Cardiac fibroblast (primary cell): ENCODE measurements at regions not wholly inside any gene's neighbourhood (a gene's known extent, or its start where the extent isn't known, plus 50 kb on each side); places are given as distances from the start of the nearest gene placed in this dataset.
"Not testable (repeated sequence)": the region's sequence is repeated elsewhere in the genome, so short reads cannot be mapped to it uniquely, and the experiment has no call there.

Experiments used
- DNase-seq, 2 donors: peaks; one replicate each; pipeline versions ENCODE4 v3.0.0 to v3.0.0-alpha.2; 2010; ENCODE audit warnings: low read depth in 2 of 2
- H3K4me3 ChIP-seq, 2 donors: replicated peaks in 1 of 2; 1 replicate in 1 of 2; 2 replicates in 1 of 2; pipeline ENCODE4 v1.5.1; 2011; ENCODE audit warnings: low read depth in 2 of 2, low read length in 2 of 2, mild to moderate bottlenecking in 2 of 2, moderate library complexity in 1 of 2
- TF ChIP-seq, protein P1 (sequence below): IDR thresholded peaks from one replicate; pipeline ENCODE4 v1.5.1; 2011; ENCODE audit warnings: low read depth, mild to moderate bottlenecking, low read length, inconsistent platforms

DNA sequence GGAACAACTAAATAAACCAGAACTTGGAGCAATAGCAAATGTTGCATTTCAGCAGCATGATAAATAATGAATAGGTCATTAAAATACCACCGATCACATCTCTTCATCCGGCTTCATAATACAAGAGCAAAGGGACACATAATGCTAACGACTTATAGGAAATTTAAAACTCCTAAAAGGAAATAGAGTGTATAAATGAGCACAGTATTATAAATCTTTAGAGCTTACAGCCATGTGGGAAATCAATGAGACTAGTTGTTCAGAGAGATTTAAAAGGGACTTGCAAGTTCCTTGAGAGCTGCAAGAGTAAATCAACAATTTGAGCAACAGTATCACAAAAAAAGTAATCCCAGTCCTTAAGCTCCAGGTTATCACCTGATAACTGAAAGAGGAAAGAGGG is 677.0 kb downstream of the PLOD2 start:
- no peak for DNase-seq
- no peak overlapping the region for H3K4me3 ChIP-seq
- TF ChIP-seq, protein P1, sequence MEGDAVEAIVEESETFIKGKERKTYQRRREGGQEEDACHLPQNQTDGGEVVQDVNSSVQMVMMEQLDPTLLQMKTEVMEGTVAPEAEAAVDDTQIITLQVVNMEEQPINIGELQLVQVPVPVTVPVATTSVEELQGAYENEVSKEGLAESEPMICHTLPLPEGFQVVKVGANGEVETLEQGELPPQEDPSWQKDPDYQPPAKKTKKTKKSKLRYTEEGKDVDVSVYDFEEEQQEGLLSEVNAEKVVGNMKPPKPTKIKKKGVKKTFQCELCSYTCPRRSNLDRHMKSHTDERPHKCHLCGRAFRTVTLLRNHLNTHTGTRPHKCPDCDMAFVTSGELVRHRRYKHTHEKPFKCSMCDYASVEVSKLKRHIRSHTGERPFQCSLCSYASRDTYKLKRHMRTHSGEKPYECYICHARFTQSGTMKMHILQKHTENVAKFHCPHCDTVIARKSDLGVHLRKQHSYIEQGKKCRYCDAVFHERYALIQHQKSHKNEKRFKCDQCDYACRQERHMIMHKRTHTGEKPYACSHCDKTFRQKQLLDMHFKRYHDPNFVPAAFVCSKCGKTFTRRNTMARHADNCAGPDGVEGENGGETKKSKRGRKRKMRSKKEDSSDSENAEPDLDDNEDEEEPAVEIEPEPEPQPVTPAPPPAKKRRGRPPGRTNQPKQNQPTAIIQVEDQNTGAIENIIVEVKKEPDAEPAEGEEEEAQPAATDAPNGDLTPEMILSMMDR = no peak

DNA sequence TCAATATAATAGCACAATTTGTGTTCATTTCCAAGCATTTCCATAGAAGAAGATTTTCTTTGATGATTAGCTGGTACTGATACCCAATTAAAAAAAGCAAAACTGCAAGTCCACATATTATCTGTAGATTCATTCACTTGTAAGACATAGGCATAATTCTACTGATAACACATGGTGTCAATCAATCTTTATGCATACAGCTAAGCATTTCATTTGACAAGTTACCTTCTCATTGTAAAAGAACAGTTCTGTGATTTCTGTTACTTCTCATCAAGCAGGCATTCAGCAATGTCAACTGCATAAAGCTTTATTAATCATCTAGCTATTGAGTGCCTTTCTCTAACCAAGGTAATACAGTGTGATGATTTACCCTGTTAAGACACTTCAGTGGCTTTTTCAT is 672.0 kb downstream of the PLOD2 start:
- TF ChIP-seq, protein P1 = no peak
- H3K4me3 ChIP-seq = no peak overlapping the region
- no peak for DNase-seq

DNA sequence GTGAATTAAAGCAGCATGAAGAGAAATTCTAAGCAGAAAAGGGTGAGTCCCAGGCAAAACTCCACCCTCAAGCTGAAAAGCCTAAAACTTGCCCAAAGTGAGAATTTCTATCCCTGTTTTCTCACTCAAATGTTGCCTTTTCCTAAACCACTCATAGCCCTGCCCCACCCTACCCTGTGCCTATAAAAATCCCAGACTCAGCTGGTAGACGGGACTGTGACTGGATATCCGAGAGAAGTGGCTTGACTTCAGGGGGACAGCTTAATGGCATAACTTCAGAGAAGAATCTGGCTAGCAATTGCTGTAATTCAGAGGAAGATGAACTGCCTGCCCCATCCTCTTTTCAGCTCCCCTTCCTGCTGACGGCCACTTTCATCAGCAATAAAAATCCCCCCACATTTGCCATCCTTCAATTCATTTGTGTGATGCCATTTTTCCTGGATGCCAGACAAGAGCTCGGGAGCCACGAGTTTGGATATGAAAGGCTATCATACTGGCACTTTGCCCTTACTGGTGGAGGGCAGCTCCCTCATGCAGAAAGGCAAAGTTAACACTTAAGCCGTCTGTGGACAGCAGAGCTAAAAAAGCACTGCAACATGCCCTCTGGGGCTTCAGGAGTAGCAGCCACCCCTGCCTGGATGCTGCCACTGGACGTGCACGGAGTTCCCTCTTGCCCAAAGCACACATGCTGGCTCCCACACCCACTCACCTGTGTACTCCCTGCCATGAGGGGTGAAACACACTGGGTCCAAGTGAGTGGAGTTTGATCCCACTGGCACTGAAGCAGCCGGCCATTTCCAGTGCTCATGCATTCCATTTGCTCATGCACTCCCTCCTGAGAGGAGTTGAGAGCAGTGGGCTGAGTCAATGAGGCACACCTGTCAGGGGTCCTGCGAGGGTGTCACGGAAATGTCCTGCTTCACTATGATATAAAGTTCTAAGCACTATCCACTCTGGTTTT is 670.6 kb downstream of the PLOD2 start:
- no peak for DNase-seq
- H3K4me3 ChIP-seq = no peak overlapping the region
- TF ChIP-seq, protein P1 = no peak

DNA sequence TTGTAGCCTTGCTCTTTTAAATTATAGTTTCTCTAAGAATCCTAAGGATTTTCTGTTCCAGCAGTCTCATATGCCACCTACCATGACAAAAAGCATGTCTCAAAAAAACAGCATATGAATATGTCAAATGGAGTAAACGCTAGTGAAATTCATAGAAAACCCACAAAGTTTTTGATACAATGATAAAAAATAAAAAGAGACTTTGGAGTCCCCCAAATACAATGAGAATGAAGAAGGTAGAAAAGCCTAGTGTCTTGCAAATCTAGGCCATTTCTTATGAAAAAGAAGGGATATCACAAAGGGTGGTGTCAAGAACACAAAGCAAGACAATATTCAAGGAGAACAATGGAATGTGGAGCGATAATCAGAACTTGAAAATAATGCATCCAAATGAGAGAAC is 668.5 kb downstream of the PLOD2 start:
- TF ChIP-seq, protein P1 = no peak
- no peak for DNase-seq
- H3K4me3 ChIP-seq = no peak overlapping the region

DNA sequence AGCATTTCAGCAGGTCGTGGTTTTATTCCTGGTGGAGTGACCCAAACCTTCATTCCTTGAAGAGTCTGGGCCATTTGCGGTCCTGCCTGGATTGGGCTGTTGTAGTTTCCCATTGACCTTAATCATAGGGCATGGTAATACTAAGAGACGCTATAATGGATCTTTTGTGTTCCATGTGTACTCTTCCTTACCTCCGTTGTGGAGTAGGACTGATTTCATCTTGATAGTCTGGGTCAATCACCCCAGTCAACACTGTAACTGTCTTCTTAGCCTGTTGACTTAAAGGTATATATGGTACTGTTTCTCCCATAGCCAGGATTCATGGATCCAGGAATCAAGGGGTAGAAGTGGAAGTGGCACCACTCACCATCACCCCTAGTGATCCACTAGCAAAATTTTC is 643.6 kb downstream of the PLOD2 start:
- H3K4me3 ChIP-seq, DNase-seq: not testable (repeated sequence)

DNA sequence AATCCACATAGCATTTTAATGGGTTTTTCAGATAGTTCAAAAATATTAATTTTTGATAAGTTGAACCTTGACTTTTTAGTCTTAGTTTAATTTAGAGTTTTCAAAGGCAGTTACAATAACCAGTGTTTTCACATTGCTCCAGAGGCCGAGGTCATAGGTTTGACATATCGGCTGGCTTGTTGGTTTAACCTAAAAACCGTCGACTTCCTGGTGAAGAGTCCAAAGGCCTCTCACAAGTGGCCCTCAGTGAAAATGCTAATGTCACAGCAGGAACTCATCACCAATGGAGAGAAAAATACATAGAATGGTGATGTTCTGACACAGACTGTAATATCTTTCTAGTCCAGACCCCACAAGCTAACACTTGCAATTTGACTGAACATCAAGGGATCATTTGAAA is 642.3 kb downstream of the PLOD2 start:
- TF ChIP-seq, protein P1 = no peak
- DNase-seq = no peak
- no peak overlapping the region for H3K4me3 ChIP-seq

DNA sequence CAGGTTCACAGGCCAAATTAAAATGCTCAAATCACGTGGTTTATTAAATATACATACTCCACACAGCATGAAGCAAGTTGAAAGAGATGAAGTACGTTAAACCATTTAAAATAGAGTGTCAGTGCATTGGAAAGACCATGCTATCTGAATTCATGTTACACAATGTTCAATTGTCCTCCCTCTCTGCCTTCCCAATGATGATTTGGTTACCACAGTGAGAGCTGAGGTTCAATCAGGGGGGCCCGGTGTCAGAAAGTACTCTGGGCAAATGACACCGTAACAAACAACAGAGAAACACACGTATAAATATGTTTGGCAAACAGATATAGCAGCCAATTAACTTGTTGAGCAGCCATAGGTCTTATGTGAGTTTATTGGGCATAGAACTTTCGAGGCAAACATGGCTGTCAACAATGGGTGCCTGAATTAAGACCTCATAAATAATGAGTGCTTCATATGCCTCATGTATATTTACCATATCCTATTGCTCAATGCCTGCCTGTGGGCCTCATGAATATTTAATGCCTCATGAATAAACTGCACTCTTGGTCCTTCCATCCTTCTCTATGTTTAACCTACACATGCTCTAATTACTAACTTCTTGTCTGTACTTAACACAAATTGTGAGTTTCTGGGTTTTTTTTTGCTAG is 641.5 kb downstream of the PLOD2 start:
- TF ChIP-seq, protein P1 = no peak
- no peak overlapping the region for H3K4me3 ChIP-seq
- no peak for DNase-seq
